Thyroid gland (tissue), 4 donors: ENCODE measurements at regions not wholly inside any gene's neighbourhood (a gene's known extent, or its start where the extent isn't known, plus 50 kb on each side); places are given as distances from the start of the nearest gene placed in this dataset.

Experiments used
- DNase-seq, 2 donors: peaks; one replicate each; pipeline ENCODE4 v3.0.0-alpha.2; 2019
- H3K27ac ChIP-seq, 3 donors: fragments of 200-600 bp; sonication (generic); 1 replicate in 2 of 3; 2 replicates in 1 of 3; pipeline ENCODE4 v1.5.1; 2016 to 2019; ENCODE audit warnings: mild to moderate bottlenecking in 1 of 3, moderate library complexity in 1 of 3
- H3K27me3 ChIP-seq: fragments of 200-600 bp; sonication (generic); one replicate; pipeline ENCODE4 v1.5.1; 2019
- H3K36me3 ChIP-seq, 2 donors: fragments of 200-600 bp; sonication (generic); one replicate each; pipeline ENCODE4 v1.5.1; 2016 to 2019
- H3K4me1 ChIP-seq, 2 donors: fragments of 200-600 bp; sonication (generic); one replicate each; pipeline ENCODE4 v1.5.1; 2017 to 2019
- H3K4me3 ChIP-seq, 3 donors: fragments of 200-600 bp; sonication (generic); replicated peaks in 1 of 3; 1 replicate in 2 of 3; 2 replicates in 1 of 3; pipeline ENCODE4 v1.5.1; 2016; ENCODE audit warnings: mild to moderate bottlenecking in 1 of 3
- H3K9me3 ChIP-seq: fragments of 200-600 bp; sonication (generic); one replicate; pipeline ENCODE4 v1.5.1; 2017
- POLR2A ChIP-seq, 2 donors: fragments of 450-650 bp; IDR thresholded peaks; one replicate each; pipeline ENCODE4 v1.6.1; 2017; ENCODE audit warnings: antibody characterized with exemption in 2 of 2, mild to moderate bottlenecking in 2 of 2, moderate library complexity in 1 of 2
- WGBS, 2 donors: methylation state at CpG; one replicate each; pipeline ENCODE4 v1.1.5; 2017; 5-methylcytosine and 5-hydroxymethylcytosine counted together
- intact Hi-C: fragments of 100-400 bp; cut with DNase I; formaldehyde crosslinking; loops from one replicate; pipeline ENCODE4 v1.15.1; 2023
- TF ChIP-seq, protein P1 (sequence below), 6 experiments: fragments of 200-600 bp in 3 of 6; fragments of 450-650 bp in 3 of 6; sonication (generic) in 3 of 6; IDR thresholded peaks; one replicate each; pipeline ENCODE4 v1.5.1; 2016 to 2019; ENCODE audit warnings: antibody characterized with exemption in 6 of 6, mild to moderate bottlenecking in 2 of 6, inconsistent platforms in 1 of 6, moderate library complexity in 1 of 6

DNA sequence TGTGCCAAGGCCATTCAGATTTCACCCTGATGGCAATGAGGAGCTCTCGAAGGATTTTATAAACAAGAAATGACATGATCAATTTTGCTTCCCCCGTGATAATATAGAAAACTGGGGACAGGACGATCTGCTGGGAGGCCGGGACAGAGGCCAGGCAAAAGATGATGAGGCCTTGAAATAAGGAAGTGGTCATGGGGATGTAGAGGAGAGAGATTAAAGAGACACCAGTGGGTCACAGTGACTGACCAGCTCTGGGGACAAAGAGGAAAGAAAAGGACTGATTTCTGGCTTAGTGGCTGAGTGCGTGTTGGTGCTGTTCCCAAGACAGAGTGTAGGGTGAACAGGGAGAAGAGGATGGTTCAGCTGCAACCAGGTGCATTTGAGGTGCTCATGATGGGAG, 68.7 kb upstream of the FLT1 start:
- Histone ChIP-seq H3K9me3 (no peaks in the 10 kb centered on the region), H3K27me3 (no peaks in the 10 kb centered on the region), H3K27ac (peak overlapping the region; percentile 33 to 89 (median 52)), H3K36me3 (no peaks in the 10 kb centered on the region), H3K4me1 (peaks cover 65 to 74% of the 10 kb centered on the region in 2 donors), H3K4me3 (no peak overlapping the region)
- DNase-seq = no peak
- TF ChIP-seq, protein P1, sequence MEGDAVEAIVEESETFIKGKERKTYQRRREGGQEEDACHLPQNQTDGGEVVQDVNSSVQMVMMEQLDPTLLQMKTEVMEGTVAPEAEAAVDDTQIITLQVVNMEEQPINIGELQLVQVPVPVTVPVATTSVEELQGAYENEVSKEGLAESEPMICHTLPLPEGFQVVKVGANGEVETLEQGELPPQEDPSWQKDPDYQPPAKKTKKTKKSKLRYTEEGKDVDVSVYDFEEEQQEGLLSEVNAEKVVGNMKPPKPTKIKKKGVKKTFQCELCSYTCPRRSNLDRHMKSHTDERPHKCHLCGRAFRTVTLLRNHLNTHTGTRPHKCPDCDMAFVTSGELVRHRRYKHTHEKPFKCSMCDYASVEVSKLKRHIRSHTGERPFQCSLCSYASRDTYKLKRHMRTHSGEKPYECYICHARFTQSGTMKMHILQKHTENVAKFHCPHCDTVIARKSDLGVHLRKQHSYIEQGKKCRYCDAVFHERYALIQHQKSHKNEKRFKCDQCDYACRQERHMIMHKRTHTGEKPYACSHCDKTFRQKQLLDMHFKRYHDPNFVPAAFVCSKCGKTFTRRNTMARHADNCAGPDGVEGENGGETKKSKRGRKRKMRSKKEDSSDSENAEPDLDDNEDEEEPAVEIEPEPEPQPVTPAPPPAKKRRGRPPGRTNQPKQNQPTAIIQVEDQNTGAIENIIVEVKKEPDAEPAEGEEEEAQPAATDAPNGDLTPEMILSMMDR (IDR thresholded peaks at IDR 0.05) = no peak
- TF ChIP-seq POLR2A (IDR thresholded peaks at IDR 0.05) = no peak
- WGBS, 2 donors = 77 to 78% methylated on average over 5 of the region's 5 CpGs
- intact Hi-C loops = no loop called here

DNA sequence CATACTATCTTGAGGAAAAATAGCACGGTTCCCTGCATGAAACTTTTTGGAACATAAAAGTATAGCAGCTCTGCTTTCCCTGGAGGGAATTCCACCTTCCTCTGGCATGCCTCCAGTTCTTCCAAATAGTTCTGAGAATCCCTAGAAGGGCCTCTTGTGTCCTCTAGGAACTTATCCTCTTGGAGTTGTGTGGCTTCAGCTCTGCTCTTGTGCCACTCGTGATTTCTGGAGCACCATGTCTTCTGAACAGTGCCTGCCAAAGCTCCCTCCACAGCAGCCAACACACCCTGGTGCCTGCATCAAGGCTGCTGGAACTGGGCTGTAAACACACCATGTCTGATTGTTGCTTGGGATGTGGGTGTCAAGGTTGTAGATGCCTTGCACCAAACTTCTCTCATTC, 65.7 kb upstream of the FLT1 start:
- TF ChIP-seq, protein P1 (IDR thresholded peaks at IDR 0.05) = no peak
- no peak for TF ChIP-seq POLR2A (IDR thresholded peaks at IDR 0.05)
- intact Hi-C loops = no loop called here
- no peaks in the 10 kb centered on the region for H3K9me3 ChIP-seq
- no peaks in the 10 kb centered on the region for H3K36me3 ChIP-seq
- H3K4me3 ChIP-seq = no peak overlapping the region
- peak; percentile 76 to 77 for DNase-seq
- WGBS, 2 donors = 25 to 30% methylated on average over 2 of the region's 2 CpGs
- H3K27me3 ChIP-seq = no peaks in the 10 kb centered on the region
- peaks cover 59 to 68% of the 10 kb centered on the region in 2 donors for H3K4me1 ChIP-seq
- peak overlapping the region; percentile 7 to 81 (median 51) for H3K27ac ChIP-seq

DNA sequence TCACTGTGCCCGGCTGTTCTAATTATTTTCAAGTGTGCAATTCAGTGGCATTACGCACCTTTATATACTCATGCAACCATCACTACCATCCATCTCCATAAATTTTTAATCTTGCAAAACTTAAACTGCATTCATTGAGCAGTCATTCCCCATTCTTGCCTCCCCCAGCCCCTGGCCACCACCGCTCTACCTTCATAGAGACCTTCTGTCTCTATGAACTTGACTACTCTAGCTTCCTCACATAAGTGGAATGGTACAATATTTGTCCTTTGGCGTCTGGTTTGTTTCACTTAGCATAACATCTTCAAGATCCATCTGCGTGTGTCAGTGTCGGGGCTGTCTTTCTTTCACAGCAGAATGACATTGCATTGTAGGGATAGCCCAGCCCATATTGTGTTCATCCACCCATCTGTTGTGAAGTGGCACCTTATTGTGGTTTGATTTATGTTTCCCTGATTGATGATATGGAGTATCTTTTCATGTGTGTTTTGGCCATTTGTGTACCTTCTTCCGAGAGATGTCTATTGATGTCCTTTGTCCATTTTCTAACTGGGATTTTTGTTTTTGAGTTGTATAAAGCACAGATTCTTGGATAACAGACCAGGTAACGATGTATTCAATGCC, 64.8 kb upstream of the FLT1 start:
- Histone ChIP-seq H3K27me3 (no peaks in the 10 kb centered on the region), H3K27ac (peak overlapping the region; percentile 57 to 81 (median 73)), H3K4me3 (no peak overlapping the region), H3K36me3 (no peaks in the 10 kb centered on the region), H3K9me3 (no peaks in the 10 kb centered on the region), H3K4me1 (peaks cover 50 to 59% of the 10 kb centered on the region in 2 donors)
- 79 to 84% methylated on average over 8 of the region's 8 CpGs for WGBS, 2 donors
- DNase-seq = no peak
- TF ChIP-seq, protein P1 (IDR thresholded peaks at IDR 0.05) = no peak
- TF ChIP-seq POLR2A (IDR thresholded peaks at IDR 0.05) = no peak
- intact Hi-C loops = no loop called here

DNA sequence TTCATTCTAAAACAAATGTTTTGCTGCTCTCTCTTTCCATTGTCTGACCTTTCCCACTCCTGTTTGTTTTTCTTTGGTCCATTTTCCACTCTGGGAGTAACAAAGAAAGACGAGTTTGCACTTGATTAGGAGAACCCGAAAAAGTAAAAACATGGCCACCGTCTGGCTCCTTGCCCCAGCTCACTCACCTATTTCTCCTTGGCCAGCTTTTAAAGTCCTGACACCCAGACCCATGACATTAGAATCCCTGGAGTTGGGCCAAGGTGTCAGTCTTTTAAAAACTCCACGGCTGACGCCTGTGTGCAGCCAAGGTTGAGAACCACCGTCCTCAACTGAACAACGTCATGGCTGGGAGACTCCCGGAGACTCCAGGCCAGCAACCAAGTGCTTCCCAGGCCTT, 63.6 kb upstream of the FLT1 start:
- intact Hi-C loops = no loop called here
- Histone ChIP-seq H3K4me3 (no peak overlapping the region), H3K36me3 (no peaks in the 10 kb centered on the region), H3K4me1 (peaks cover 41 to 49% of the 10 kb centered on the region in 2 donors), H3K9me3 (no peaks in the 10 kb centered on the region), H3K27ac (peak overlapping the region; percentile 73 to 88 (median 81)), H3K27me3 (no peaks in the 10 kb centered on the region)
- TF ChIP-seq, protein P1 (IDR thresholded peaks at IDR 0.05) = no peak
- no peak for TF ChIP-seq POLR2A (IDR thresholded peaks at IDR 0.05)
- WGBS, 2 donors = 10 to 24% methylated on average over 8 of the region's 8 CpGs
- peak; percentile 96 for DNase-seq

DNA sequence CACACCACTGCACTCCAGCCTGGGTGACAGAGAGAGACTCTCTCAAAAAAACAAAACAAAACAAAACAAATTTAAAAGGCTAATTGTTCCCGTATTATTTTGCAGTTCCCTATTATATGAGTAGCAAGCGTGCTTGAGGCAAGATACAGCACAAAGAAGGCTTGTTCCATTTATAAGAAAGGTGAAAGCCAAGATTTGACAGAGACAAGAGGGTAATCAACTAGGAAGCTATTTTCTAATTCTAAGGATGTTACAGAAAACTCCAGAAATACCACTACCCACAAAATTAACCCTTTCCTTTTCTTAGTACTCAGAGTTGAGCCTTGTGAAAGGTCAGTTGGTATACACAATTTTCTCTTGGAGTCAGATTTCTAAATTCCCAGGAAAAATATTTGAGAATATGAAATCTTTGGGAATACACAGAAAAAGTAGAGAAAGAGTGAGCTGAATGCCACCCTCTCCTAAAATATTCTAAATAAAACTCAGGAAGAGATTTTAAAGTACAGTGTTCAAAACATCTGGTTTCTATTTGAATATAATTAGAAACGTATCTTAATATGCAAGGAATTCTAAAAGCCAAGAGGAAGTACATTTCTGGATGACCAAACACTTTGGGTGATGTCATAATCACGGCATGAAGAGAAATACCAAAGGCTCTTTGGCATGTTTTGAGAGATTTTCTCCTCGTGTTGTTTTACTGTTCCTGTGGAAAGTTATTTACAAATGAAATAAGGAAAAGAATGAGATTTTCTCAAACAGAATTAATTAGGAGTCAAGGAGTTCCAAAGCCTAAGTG, 63.0 kb upstream of the FLT1 start:
- peaks cover 35 to 43% of the 10 kb centered on the region in 2 donors for H3K4me1 ChIP-seq
- H3K27me3 ChIP-seq = no peaks in the 10 kb centered on the region
- intact Hi-C loops = no loop called here
- no peaks in the 10 kb centered on the region for H3K9me3 ChIP-seq
- peak overlapping the region; percentile 73 to 88 (median 81) for H3K27ac ChIP-seq
- WGBS, 2 donors = 16 to 23% methylated on average over 5 of the region's 5 CpGs
- no peaks in the 10 kb centered on the region for H3K36me3 ChIP-seq
- DNase-seq = no peak
- no peak for TF ChIP-seq POLR2A (IDR thresholded peaks at IDR 0.05)
- TF ChIP-seq, protein P1 (IDR thresholded peaks at IDR 0.05) = no peak
- H3K4me3 ChIP-seq = no peak overlapping the region
